ENCODE measurements at regions not wholly inside any gene's neighbourhood (a gene's known extent, or its start where the extent isn't known, plus 50 kb on each side); places are given as distances from the start of the nearest gene placed in this dataset.
"Not testable (repeated sequence)": the region's sequence is repeated elsewhere in the genome, so short reads cannot be mapped to it uniquely, and the experiment has no call there.

DNA sequence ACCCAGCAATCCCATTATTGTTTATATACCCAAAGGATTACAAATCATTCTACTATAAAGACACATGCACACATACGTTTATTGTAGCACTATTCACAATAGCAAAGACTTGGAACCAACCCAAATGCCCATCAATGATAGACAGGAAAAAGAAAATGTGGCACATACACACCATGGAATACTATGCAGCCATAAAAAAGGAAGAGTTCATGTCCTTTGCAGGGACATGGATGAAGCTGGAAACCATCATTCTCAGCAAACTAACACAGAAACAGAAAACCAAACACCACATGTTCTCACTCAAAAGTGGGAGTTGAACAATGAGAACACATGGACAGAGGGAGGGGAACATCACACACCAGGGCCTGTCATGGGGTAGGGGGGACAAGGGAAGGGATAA lies 91.3 kb upstream of the PCED1B start:
- TF ChIP-seq, protein P1, sequence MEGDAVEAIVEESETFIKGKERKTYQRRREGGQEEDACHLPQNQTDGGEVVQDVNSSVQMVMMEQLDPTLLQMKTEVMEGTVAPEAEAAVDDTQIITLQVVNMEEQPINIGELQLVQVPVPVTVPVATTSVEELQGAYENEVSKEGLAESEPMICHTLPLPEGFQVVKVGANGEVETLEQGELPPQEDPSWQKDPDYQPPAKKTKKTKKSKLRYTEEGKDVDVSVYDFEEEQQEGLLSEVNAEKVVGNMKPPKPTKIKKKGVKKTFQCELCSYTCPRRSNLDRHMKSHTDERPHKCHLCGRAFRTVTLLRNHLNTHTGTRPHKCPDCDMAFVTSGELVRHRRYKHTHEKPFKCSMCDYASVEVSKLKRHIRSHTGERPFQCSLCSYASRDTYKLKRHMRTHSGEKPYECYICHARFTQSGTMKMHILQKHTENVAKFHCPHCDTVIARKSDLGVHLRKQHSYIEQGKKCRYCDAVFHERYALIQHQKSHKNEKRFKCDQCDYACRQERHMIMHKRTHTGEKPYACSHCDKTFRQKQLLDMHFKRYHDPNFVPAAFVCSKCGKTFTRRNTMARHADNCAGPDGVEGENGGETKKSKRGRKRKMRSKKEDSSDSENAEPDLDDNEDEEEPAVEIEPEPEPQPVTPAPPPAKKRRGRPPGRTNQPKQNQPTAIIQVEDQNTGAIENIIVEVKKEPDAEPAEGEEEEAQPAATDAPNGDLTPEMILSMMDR (IDR thresholded peaks at IDR 0.05): not testable (repeated sequence)
- not testable (repeated sequence) for TF ChIP-seq POLR2A (IDR thresholded peaks at IDR 0.05)

All from thyroid gland (tissue), 4 donors.